HCT116 (cell line): ENCODE measurements at regions not wholly inside any gene's neighbourhood (a gene's known extent, or its start where the extent isn't known, plus 50 kb on each side); places are given as distances from the start of the nearest gene placed in this dataset.

ENCODE experiments used
- ATAC-seq: fragments of 200-7000 bp; cut with Tn5 transposase; 2 replicates; pipeline ENCODE4 v1.9.1; 2020; ENCODE audit warnings: mild to moderate bottlenecking, moderate library complexity
- BruUV-seq: library from RNA; stranded (reverse); fragments of 400-500 nt; replicated peaks from 2 replicates; lab custom pipeline; 2021; lab: Mats Ljungman, UMichigan
- CTCF ChIA-PET: fragments of 300-600 bp; sonication (Branson Sonifier 250); formaldehyde crosslinking; loops from one replicate; lab custom pipeline; 2021; ENCODE audit warnings: antibody characterized with exemption; lab: Charles Lee
- POLR2A ChIA-PET: fragments of 300-600, 350-600 bp; sonication (Branson Sonifier 250); formaldehyde crosslinking; loops from one replicate; lab custom pipeline; 2021; ENCODE audit warnings: antibody characterized with exemption; lab: Charles Lee
- RAD21 ChIA-PET, 2 experiments: fragments of 300-600 bp; sonication (Branson Sonifier 250); formaldehyde crosslinking; loops; one replicate each; lab custom pipeline; 2023; ENCODE audit warnings: low total read pairs in 2 of 2; ENCODE audit not compliant: uncharacterized antibody in 2 of 2, unreplicated experiment in 2 of 2, low non-redundant PET in 1 of 2; lab: Charles Lee
- DNase-seq: peaks from one replicate; pipeline ENCODE4 v3.0.0-alpha.2; 2010; ENCODE audit warnings: low read depth, low spot score
- H2AFZ ChIP-seq: fragments of 200-600 bp; shearing (Covaris generic), sonication (generic); 2 replicates; pipeline ENCODE4 v1.6.1; 2017; ENCODE audit warnings: low read depth, mixed run types, mixed read lengths, antibody characterized with exemption, low read length; ENCODE audit not compliant: poor library complexity, severe bottlenecking
- H3K27ac ChIP-seq: 2 replicates; pipeline ENCODE4 v1.5.1; 2012; ENCODE audit warnings: low read depth, low read length
- H3K27me3 ChIP-seq: fragments of 200-600 bp; sonication (generic); 2 replicates; pipeline ENCODE4 v1.6.1; 2016; ENCODE audit warnings: mixed run types, low read length, mixed read lengths; ENCODE audit not compliant: insufficient read depth
- H3K36me3 ChIP-seq, 2 experiments: fragments of 200-500 bp in 1 of 2; fragments of 200-600 bp in 1 of 2; sonication (Bioruptor generic) in 1 of 2; sonication (generic) in 1 of 2; 2 replicates each; pipeline versions ENCODE4 v1.5.1 to v1.6.1; 2014 to 2016; ENCODE audit warnings: low read length in 2 of 2, inconsistent platforms in 1 of 2, mixed read lengths in 1 of 2, mixed run types in 1 of 2; ENCODE audit not compliant: insufficient read depth in 2 of 2, control insufficient read depth in 1 of 2
- H3K4me1 ChIP-seq, 2 experiments: fragments of 200-600 bp in 1 of 2; sonication (generic) in 1 of 2; 2 replicates each; pipeline versions ENCODE4 v1.5.1 to v1.6.1; 2012 to 2017; ENCODE audit warnings: low read length in 2 of 2, inconsistent platforms in 1 of 2, mild to moderate bottlenecking in 1 of 2, mixed read lengths in 1 of 2, mixed run types in 1 of 2, moderate library complexity in 1 of 2; ENCODE audit not compliant: insufficient read depth in 2 of 2, control insufficient read depth in 1 of 2
- H3K4me2 ChIP-seq: fragments of 200-600 bp; sonication (generic); 2 replicates; pipeline ENCODE4 v1.6.1; 2017; ENCODE audit warnings: mixed run types, low read length, mixed read lengths
- H3K4me3 ChIP-seq, 2 experiments: fragments of 200-600 bp in 1 of 2; sonication (generic) in 1 of 2; replicated peaks in 1 of 2; 2 replicates each; pipeline ENCODE4 v1.5.1; 2011 to 2016; ENCODE audit warnings: low read length in 2 of 2, control low read depth in 1 of 2, low read depth in 1 of 2, mild to moderate bottlenecking in 1 of 2, mixed read lengths in 1 of 2, mixed run types in 1 of 2
- H3K79me2 ChIP-seq: fragments of 200-600 bp; sonication (generic); 2 replicates; pipeline ENCODE4 v1.6.1; 2017; ENCODE audit warnings: mild to moderate bottlenecking, mixed run types, low read length, moderate library complexity, mixed read lengths; ENCODE audit not compliant: insufficient read depth
- H3K9ac ChIP-seq: fragments of 200-600 bp; sonication (generic); 2 replicates; pipeline ENCODE4 v1.6.1; 2016; ENCODE audit warnings: low read length, mixed read lengths
- H3K9me2 ChIP-seq: fragments of 200-600 bp; sonication (generic), shearing (Covaris generic); 2 replicates; pipeline ENCODE4 v1.6.1; 2017; ENCODE audit warnings: mixed run types, mild to moderate bottlenecking, moderate library complexity; ENCODE audit not compliant: insufficient read depth
- H3K9me3 ChIP-seq, 2 experiments: fragments of 200-500 bp in 1 of 2; fragments of 200-600 bp in 1 of 2; sonication (Bioruptor generic) in 1 of 2; sonication (generic) in 1 of 2; 2 replicates each; pipeline ENCODE4 v1.6.1; 2014 to 2017; ENCODE audit warnings: low read length in 2 of 2, mixed read lengths in 2 of 2, inconsistent platforms in 1 of 2, low read depth in 1 of 2, mild to moderate bottlenecking in 1 of 2, mixed run types in 1 of 2, moderate library complexity in 1 of 2; ENCODE audit not compliant: control insufficient read depth in 1 of 2, insufficient read depth in 1 of 2
- H4K20me1 ChIP-seq: fragments of 200-600 bp; sonication (generic), shearing (Covaris generic); 2 replicates; pipeline ENCODE4 v1.6.1; 2017; ENCODE audit warnings: mixed run types, mild to moderate bottlenecking, moderate library complexity; ENCODE audit not compliant: insufficient read depth
- CBX3 ChIP-seq: IDR thresholded peaks from 2 replicates; pipeline ENCODE4 v1.6.1; 2012; ENCODE audit warnings: low read depth
- EZH2 ChIP-seq: fragments of 200-600 bp; sonication (generic); IDR thresholded peaks from 2 replicates; pipeline ENCODE4 v1.6.1; 2017; ENCODE audit warnings: antibody characterized with exemption, mixed run types
- JUND ChIP-seq: IDR thresholded peaks from 2 replicates; pipeline ENCODE4 v1.6.1; 2012
- MAX ChIP-seq: IDR thresholded peaks from 2 replicates; pipeline ENCODE4 v1.6.1; 2012
- POLR2AphosphoS5 ChIP-seq: IDR thresholded peaks from 2 replicates; pipeline ENCODE4 v1.6.1; 2011; ENCODE audit warnings: mild to moderate bottlenecking, low read depth, low read length, moderate library complexity
- intact Hi-C: fragments of 100-400 bp; cut with micrococcal nuclease; formaldehyde crosslinking; loops from 2 replicates; pipeline ENCODE4 v1.10.0; 2022
- TF ChIP-seq, protein P1 (sequence below): IDR thresholded peaks from 2 replicates; pipeline ENCODE4 v1.6.1; 2012

GRCh38 chr17:69967910-69968411 lies 107.1 kb upstream of the KCNJ16 start:
- BruUV-seq: no TSS peak
- Histone ChIP-seq H3K9me2 (no peaks in the 10 kb centered on the region), H3K36me3 (no peaks in the 10 kb centered on the region), H3K4me3 (no peak overlapping the region)
- intact Hi-C loops: no loop called here
- POLR2A ChIA-PET: no interaction called here
- RAD21 ChIA-PET: no interaction called here
- CTCF ChIA-PET: no interaction called here
- no peak for ATAC-seq
- TF ChIP-seq MAX (no peak), POLR2AphosphoS5 (no peak), JUND (no peak)
- TF ChIP-seq, protein P1, sequence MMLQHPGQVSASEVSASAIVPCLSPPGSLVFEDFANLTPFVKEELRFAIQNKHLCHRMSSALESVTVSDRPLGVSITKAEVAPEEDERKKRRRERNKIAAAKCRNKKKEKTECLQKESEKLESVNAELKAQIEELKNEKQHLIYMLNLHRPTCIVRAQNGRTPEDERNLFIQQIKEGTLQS: no peak
- TF ChIP-seq, all 23 proteins: peak for 0
- H3K27ac ChIP-seq: no peak overlapping the region
- no peak for DNase-seq
- H3K9me3 ChIP-seq: peaks cover 20 to 23% of the 10 kb centered on the region in 2 experiments; a peak in 3 of 4 replicates
- H3K79me2 ChIP-seq: no peaks in the 10 kb centered on the region
- H3K27me3 ChIP-seq: no peaks in the 10 kb centered on the region
- H4K20me1 ChIP-seq: no peaks in the 10 kb centered on the region
- H3K4me2 ChIP-seq: no peak overlapping the region
- no peaks in the 10 kb centered on the region for H3K4me1 ChIP-seq
- no peak overlapping the region for H3K9ac ChIP-seq
- no peak overlapping the region for H2AFZ ChIP-seq

GRCh38 chr17:69969897-69970296 lies 105.1 kb upstream of the KCNJ16 start:
- H3K27ac ChIP-seq: no peak overlapping the region
- H3K4me1 ChIP-seq: no peaks in the 10 kb centered on the region
- H3K4me3 ChIP-seq: no peak overlapping the region
- H3K9me2 ChIP-seq: no peaks in the 10 kb centered on the region
- H2AFZ ChIP-seq: no peak overlapping the region
- no peak for ATAC-seq
- H3K36me3 ChIP-seq: no peaks in the 10 kb centered on the region
- H3K4me2 ChIP-seq: no peak overlapping the region
- H3K9ac ChIP-seq: no peak overlapping the region
- BruUV-seq: no TSS peak
- ChIA-PET RAD21 (no interaction called here), POLR2A (no interaction called here), CTCF (interaction anchor here (0.8 kb wide), 1 partner anchor 9 kb away, joined by 3 read pairs; no protein-coding TSS in a partner anchor)
- TF ChIP-seq CBX3 (no peak), EZH2 (no peak)
- no peaks in the 10 kb centered on the region for H3K27me3 ChIP-seq
- intact Hi-C loops: no loop called here
- H3K9me3 ChIP-seq: peaks cover 20 to 22% of the 10 kb centered on the region in 2 experiments; a peak in 3 of 4 replicates
- no peaks in the 10 kb centered on the region for H3K79me2 ChIP-seq
- H4K20me1 ChIP-seq: no peaks in the 10 kb centered on the region
- no peak for DNase-seq
